ENCODE measurements at regions not wholly inside any gene's neighbourhood (a gene's known extent, or its start where the extent isn't known, plus 50 kb on each side); places are given as distances from the start of the nearest gene placed in this dataset.
"Not testable (repeated sequence)": the region's sequence is repeated elsewhere in the genome, so short reads cannot be mapped to it uniquely, and the experiment has no call there.

GRCh38 chr18:70600225-70600925 lies 311.5 kb downstream of the SOCS6 start:
- in situ Hi-C loops (cut with MboI; ENCODE audit: low pct_unique_long_range_greater_than_20kb, low sequenced_read_pairs, unreplicated experiment) = no loop called here
- DNase-seq (ENCODE audit: low spot score) = no peak
- no peak for TF ChIP-seq CTCF (IDR thresholded peaks at IDR 0.05; ENCODE audit: extremely low read depth, insufficient read depth, missing control alignments)

- no peak for TF ChIP-seq CTCF (IDR thresholded peaks at IDR 0.05; ENCODE audit: extremely low read depth, insufficient read depth, missing control alignments)
- in situ Hi-C loops (cut with MboI; ENCODE audit: low pct_unique_long_range_greater_than_20kb, low sequenced_read_pairs, unreplicated experiment) = no loop called here
- DNase-seq (ENCODE audit: low spot score) = no peak
These were observed 309.6 kb downstream of the SOCS6 start for GRCh38 chr18:70598406-70598805.

- no peak for TF ChIP-seq CTCF (IDR thresholded peaks at IDR 0.05; ENCODE audit: extremely low read depth, insufficient read depth, missing control alignments)
- no peak for DNase-seq (ENCODE audit: low spot score)
- in situ Hi-C loops (cut with MboI; ENCODE audit: low pct_unique_long_range_greater_than_20kb, low sequenced_read_pairs, unreplicated experiment) = no loop called here
These were observed 294.1 kb downstream of the SOCS6 start for GRCh38 chr18:70582981-70583380.

- in situ Hi-C loops (cut with MboI; ENCODE audit: low pct_unique_long_range_greater_than_20kb, low sequenced_read_pairs, unreplicated experiment) = no loop called here
- DNase-seq (ENCODE audit: low spot score) = no peak
- peak; percentile 36 for TF ChIP-seq CTCF (IDR thresholded peaks at IDR 0.05; ENCODE audit: extremely low read depth, insufficient read depth, missing control alignments)
These were observed 289.6 kb downstream of the SOCS6 start for GRCh38 chr18:70578480-70578879.

GRCh38 chr18:70577023-70577420 lies 288.2 kb downstream of the SOCS6 start:
- DNase-seq (ENCODE audit: low spot score) = no peak
- TF ChIP-seq CTCF (IDR thresholded peaks at IDR 0.05; ENCODE audit: extremely low read depth, insufficient read depth, missing control alignments) = no peak
- in situ Hi-C loops (cut with MboI; ENCODE audit: low pct_unique_long_range_greater_than_20kb, low sequenced_read_pairs, unreplicated experiment) = no loop called here

GRCh38 chr18:70576276-70577022 lies 287.6 kb downstream of the SOCS6 start:
- DNase-seq (ENCODE audit: low spot score) = no peak
- in situ Hi-C loops (cut with MboI; ENCODE audit: low pct_unique_long_range_greater_than_20kb, low sequenced_read_pairs, unreplicated experiment) = no loop called here
- TF ChIP-seq CTCF (IDR thresholded peaks at IDR 0.05; ENCODE audit: extremely low read depth, insufficient read depth, missing control alignments) = no peak

- DNase-seq (ENCODE audit: low spot score); in situ Hi-C loops (cut with MboI; ENCODE audit: low pct_unique_long_range_greater_than_20kb, low sequenced_read_pairs, unreplicated experiment): not testable (repeated sequence)
These were observed 286.1 kb downstream of the SOCS6 start for GRCh38 chr18:70574951-70575350.

- in situ Hi-C loops (cut with MboI; ENCODE audit: low pct_unique_long_range_greater_than_20kb, low sequenced_read_pairs, unreplicated experiment) = not testable (repeated sequence)
These were observed 280.8 kb downstream of the SOCS6 start for GRCh38 chr18:70569647-70570046.

More at GRCh38 chr18:70569647-70570046, 280.8 kb downstream of the SOCS6 start:
- not testable (repeated sequence) for DNase-seq (ENCODE audit: low spot score)
